ENCODE measurements at regions not wholly inside any gene's neighbourhood (a gene's known extent, or its start where the extent isn't known, plus 50 kb on each side); places are given as distances from the start of the nearest gene placed in this dataset.

- TF ChIP-seq TAF1 (IDR thresholded peaks at IDR 0.05; ENCODE audit: borderline replicate concordance, low read depth, low read length) = no peak
- TF ChIP-seq, protein P1, sequence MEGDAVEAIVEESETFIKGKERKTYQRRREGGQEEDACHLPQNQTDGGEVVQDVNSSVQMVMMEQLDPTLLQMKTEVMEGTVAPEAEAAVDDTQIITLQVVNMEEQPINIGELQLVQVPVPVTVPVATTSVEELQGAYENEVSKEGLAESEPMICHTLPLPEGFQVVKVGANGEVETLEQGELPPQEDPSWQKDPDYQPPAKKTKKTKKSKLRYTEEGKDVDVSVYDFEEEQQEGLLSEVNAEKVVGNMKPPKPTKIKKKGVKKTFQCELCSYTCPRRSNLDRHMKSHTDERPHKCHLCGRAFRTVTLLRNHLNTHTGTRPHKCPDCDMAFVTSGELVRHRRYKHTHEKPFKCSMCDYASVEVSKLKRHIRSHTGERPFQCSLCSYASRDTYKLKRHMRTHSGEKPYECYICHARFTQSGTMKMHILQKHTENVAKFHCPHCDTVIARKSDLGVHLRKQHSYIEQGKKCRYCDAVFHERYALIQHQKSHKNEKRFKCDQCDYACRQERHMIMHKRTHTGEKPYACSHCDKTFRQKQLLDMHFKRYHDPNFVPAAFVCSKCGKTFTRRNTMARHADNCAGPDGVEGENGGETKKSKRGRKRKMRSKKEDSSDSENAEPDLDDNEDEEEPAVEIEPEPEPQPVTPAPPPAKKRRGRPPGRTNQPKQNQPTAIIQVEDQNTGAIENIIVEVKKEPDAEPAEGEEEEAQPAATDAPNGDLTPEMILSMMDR (IDR thresholded peaks at IDR 0.05) = no peak
- TF ChIP-seq EP300 (IDR thresholded peaks at IDR 0.05; ENCODE audit: borderline replicate concordance in 1 of 2, low read depth in 1 of 2, low read length in 1 of 2) = no peak
- TF ChIP-seq FOXM1 (IDR thresholded peaks at IDR 0.05; ENCODE audit: low read depth) = no peak
- TF ChIP-seq RAD21 (IDR thresholded peaks at IDR 0.05; ENCODE audit: low read length) = no peak
- no peak for TF ChIP-seq POLR2AphosphoS5 (IDR thresholded peaks at IDR 0.05; ENCODE audit: low read depth, low read length)
- no peak for TF ChIP-seq PBX3 (IDR thresholded peaks at IDR 0.05)
- TF ChIP-seq EZH2phosphoT487 (IDR thresholded peaks at IDR 0.05; ENCODE audit: borderline replicate concordance, low read depth) = no peak
Measured at GRCh38 chr2:208608122-208608835, 201.7 kb downstream of the PTH2R start.

All from SK-N-SH (cell line).